Esophagus squamous epithelium (tissue), 4 donors: ENCODE measurements at regions not wholly inside any gene's neighbourhood (a gene's known extent, or its start where the extent isn't known, plus 50 kb on each side); places are given as distances from the start of the nearest gene placed in this dataset.

ENCODE experiments used
- POLR2A ChIP-seq, 4 donors: fragments of 450-650 bp; IDR thresholded peaks; one replicate each; pipeline ENCODE4 v1.6.1; 2017; ENCODE audit warnings: antibody characterized with exemption in 4 of 4, mild to moderate bottlenecking in 4 of 4, moderate library complexity in 3 of 4
- TF ChIP-seq, protein P1 (sequence below), 6 experiments: fragments of 450-650 bp in 4 of 6; fragments of 200-600 bp in 2 of 6; sonication (generic) in 2 of 6; IDR thresholded peaks; one replicate each; pipeline ENCODE4 v1.5.1; 2016 to 2019; ENCODE audit warnings: antibody characterized with exemption in 6 of 6, mild to moderate bottlenecking in 4 of 6, moderate library complexity in 4 of 6

DNA sequence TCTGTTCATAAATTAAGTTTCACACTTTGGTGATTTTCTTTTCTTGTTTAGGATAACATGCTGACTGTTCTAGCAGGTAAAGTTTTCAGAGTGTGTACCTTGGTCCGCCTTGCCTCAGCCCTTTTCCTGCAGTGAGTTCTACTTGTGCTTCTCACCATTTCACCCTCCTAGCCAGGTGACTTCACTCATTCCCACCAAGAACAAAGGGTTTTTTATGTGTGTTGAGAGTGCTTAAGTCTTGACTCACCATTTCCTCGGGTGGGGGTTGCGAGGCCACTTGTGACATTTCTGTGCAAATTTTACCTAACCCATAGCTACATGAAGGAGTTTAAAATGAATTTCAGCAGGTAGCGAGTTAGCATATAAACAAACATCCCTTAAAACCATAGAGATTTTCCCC is 81.4 kb downstream of the C3orf38 start:
- TF ChIP-seq, protein P1, sequence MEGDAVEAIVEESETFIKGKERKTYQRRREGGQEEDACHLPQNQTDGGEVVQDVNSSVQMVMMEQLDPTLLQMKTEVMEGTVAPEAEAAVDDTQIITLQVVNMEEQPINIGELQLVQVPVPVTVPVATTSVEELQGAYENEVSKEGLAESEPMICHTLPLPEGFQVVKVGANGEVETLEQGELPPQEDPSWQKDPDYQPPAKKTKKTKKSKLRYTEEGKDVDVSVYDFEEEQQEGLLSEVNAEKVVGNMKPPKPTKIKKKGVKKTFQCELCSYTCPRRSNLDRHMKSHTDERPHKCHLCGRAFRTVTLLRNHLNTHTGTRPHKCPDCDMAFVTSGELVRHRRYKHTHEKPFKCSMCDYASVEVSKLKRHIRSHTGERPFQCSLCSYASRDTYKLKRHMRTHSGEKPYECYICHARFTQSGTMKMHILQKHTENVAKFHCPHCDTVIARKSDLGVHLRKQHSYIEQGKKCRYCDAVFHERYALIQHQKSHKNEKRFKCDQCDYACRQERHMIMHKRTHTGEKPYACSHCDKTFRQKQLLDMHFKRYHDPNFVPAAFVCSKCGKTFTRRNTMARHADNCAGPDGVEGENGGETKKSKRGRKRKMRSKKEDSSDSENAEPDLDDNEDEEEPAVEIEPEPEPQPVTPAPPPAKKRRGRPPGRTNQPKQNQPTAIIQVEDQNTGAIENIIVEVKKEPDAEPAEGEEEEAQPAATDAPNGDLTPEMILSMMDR (IDR thresholded peaks at IDR 0.05) = no peak
- no peak for TF ChIP-seq POLR2A (IDR thresholded peaks at IDR 0.05)
